Immature natural killer cell (primary cell): ENCODE measurements at regions not wholly inside any gene's neighbourhood (a gene's known extent, or its start where the extent isn't known, plus 50 kb on each side); places are given as distances from the start of the nearest gene placed in this dataset.

Experiments
- DNase-seq, 3 donors: peaks; one replicate each; pipeline ENCODE4 v3.0.0; 2022; ENCODE audit warnings: mixed read lengths in 1 of 3
- H3K27ac Mint-ChIP-seq, 6 donors: one replicate each; pipeline ENCODE4 v1.8.0; 2020; ENCODE audit warnings: mixed read lengths in 6 of 6, mild to moderate bottlenecking in 5 of 6, inconsistent platforms in 4 of 6, moderate library complexity in 3 of 6
- H3K27me3 Mint-ChIP-seq, 3 donors: one replicate each; pipeline ENCODE4 v1.8.0; 2020 to 2021; ENCODE audit warnings: low read depth in 3 of 3, mild to moderate bottlenecking in 3 of 3, mixed read lengths in 3 of 3, moderate library complexity in 3 of 3, inconsistent platforms in 1 of 3
- H3K36me3 Mint-ChIP-seq, 3 donors: one replicate each; pipeline ENCODE4 v1.8.0; 2020; ENCODE audit warnings: mixed read lengths in 3 of 3, inconsistent platforms in 2 of 3, mild to moderate bottlenecking in 2 of 3
- H3K4me1 Mint-ChIP-seq, 2 donors: one replicate each; pipeline ENCODE4 v1.8.0; 2020; ENCODE audit warnings: inconsistent platforms in 2 of 2, mild to moderate bottlenecking in 2 of 2, mixed read lengths in 2 of 2, moderate library complexity in 1 of 2
- H3K4me3 Mint-ChIP-seq, 5 donors: one replicate each; pipeline ENCODE4 v1.8.0; 2020; ENCODE audit warnings: mild to moderate bottlenecking in 5 of 5, mixed read lengths in 5 of 5, inconsistent platforms in 3 of 5, moderate library complexity in 3 of 5
- H3K9me3 Mint-ChIP-seq, 6 donors: one replicate each; pipeline ENCODE4 v1.8.0; 2020; ENCODE audit warnings: mild to moderate bottlenecking in 6 of 6, mixed read lengths in 6 of 6, inconsistent platforms in 4 of 6, moderate library complexity in 3 of 6

DNA sequence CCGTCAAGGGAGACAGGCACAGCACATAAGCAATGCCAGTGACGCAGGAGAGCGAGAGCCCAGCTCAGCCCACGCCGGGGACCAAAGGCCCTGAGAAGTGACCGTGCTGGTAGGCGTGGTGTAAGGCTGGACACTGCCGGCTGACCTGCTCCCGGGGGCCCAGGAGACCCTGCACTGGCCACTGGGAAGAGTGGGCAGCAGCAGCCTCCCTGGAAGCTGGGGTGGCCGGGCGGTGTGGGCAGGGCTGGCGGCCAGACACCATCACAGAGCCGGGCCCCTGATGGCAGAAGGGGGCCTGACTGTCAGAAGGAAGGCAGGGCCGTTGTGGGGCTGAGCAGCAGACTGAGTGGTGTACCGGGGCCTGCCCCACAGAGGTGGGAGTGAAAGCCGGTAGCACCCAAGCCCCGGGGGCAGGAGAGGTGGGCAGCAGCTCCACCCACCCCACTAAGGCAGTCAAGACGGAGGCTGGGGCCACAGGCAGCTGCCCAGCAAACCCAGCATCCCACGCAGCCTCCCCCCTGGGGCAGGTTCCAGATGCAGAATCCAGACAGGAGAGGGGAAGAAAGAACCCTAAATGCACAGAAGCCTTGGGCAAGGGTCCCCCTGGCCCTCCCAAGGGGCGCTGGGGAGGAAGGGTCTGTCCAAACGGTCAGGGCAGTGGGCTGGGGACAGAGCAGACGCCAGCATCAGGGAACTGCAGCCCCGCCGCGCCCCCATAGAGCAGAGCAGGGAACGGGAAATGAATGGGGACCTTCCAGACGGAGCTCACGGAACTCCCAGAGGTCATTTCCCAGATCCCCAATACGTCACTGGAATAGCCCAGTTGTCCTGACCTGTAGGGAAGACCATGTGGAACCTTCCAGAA is 205.2 kb downstream of the BRD1 start:
- peaks cover 0 to 4% (median 0%) of the 10 kb centered on the region in 3 donors for H3K36me3 Mint-ChIP-seq
- peaks cover 13 to 16% of the 10 kb centered on the region in 2 donors for H3K4me1 Mint-ChIP-seq
- no peaks in the 10 kb centered on the region for H3K9me3 Mint-ChIP-seq
- no peak for DNase-seq
- no peak overlapping the region for H3K4me3 Mint-ChIP-seq
- peaks cover 1 to 2% (median 2%) of the 10 kb centered on the region in 3 donors for H3K27me3 Mint-ChIP-seq
- H3K27ac Mint-ChIP-seq, result no peak overlapping the region

DNA sequence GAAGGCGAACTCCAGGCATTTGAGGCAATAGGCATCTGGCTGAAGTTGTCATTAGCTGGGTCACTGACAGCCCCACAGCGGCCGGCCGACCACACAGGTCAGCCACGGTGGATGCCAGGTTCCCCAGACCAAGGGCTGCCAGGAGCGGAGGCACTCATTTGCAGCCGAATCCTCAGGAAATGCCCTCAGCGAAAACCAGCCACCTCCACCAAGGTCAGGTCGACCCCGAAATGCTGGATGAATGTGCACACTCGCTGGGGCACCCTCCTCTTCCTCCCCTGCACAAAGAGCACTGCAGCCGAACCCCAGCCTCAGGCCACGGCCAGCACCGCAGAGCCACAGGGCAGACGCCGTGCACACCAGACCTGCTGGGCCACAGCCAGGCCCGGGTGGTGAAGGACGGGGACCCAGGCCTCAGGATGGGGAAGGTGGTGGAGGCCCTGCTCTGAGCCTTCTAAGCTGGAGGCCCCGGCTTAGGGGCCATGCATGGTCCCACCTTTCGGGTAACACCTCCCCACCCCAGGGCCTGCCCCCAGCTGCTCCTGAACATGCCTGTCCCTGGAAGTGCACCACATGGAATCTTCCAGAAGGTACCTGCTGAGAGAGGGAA is 206.0 kb downstream of the BRD1 start:
- H3K9me3 Mint-ChIP-seq, result no peaks in the 10 kb centered on the region
- H3K27me3 Mint-ChIP-seq, result peaks cover 1 to 3% (median 2%) of the 10 kb centered on the region in 3 donors
- H3K36me3 Mint-ChIP-seq, result peaks cover 0 to 4% (median 0%) of the 10 kb centered on the region in 3 donors
- no peak for DNase-seq
- H3K4me3 Mint-ChIP-seq, result no peak overlapping the region
- no peak overlapping the region for H3K27ac Mint-ChIP-seq
- H3K4me1 Mint-ChIP-seq, result peaks cover 13 to 16% of the 10 kb centered on the region in 2 donors

DNA sequence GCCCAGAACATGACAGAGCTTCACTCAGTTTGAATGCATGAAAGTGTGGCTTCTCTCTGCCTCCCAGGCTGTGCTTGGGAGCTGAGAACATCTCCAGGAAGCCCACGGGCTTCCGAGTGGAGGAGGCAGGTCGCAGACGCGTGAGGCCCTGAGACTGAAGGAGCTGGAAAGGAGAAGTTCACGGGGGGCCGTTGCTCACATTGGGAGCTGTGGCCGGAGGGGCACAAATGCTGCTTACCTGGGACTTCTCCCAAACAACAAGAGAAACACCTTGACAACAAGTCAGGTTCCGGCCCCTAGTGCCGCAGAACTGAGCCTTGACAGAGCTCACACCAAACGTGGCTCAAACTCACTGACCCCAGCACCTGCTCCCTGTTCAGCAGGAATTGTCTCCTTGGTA is 207.0 kb downstream of the BRD1 start:
- Mint-ChIP-seq H3K4me1 (peaks cover 13 to 16% of the 10 kb centered on the region in 2 donors), H3K27me3 (peaks cover 1 to 3% (median 2%) of the 10 kb centered on the region in 3 donors), H3K27ac (peak overlapping the region in 1 of 6 donors; percentile 28), H3K9me3 (no peaks in the 10 kb centered on the region), H3K4me3 (no peak overlapping the region), H3K36me3 (peaks cover 0 to 4% (median 0%) of the 10 kb centered on the region in 3 donors)
- DNase-seq, result no peak

DNA sequence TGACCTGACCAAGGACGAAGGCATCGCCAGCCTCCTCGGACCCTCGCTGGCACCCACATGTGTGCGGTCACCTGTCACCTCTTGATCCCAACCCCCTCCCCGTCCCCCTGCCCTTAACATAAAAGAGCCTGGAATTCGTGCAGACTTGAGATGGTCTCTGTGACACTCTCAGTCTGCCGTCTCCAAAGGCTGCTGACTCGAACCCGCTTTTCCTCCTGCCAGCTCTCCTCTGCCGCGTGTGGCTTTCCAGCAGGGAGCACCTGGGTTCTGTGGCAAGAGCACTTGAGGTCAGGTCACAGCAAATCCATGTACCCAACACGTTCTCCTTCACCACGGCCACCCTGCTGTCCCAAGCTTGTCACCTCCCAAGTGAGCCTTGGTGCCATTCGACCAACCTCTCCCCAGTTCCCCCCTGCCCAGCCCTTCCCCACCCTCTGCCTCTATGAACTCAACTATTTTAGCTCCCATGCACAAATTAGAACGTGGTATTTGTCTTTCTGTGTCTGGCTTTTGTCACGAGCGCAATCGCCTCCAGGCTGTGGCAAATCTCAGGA is 207.6 kb downstream of the BRD1 start:
- H3K4me3 Mint-ChIP-seq, result no peak overlapping the region

DNA sequence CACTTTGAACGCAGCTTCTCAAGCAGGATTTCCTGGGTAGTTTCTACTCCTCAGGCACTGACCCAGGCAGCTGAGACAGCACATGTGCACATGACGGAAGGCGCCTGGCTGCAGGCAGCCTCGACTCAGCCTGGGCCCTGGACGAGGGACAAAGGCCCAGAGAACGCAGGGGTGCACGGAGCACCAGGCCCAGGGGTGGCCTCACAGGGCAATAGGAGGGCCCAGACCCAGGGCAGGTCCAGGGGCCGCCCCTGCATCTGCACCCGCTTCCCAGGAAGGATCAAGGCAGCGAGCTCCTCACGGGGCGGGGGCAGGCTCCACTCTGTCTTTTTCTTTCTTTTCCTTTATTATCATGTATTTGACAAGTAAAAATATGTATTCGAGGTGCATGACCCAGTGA is 208.4 kb downstream of the BRD1 start:
- DNase-seq, result no peak
- Mint-ChIP-seq H3K4me1 (peaks cover 7% of the 10 kb centered on the region in 2 donors), H3K27ac (no peak overlapping the region), H3K9me3 (no peaks in the 10 kb centered on the region), H3K4me3 (no peak overlapping the region), H3K27me3 (peaks cover 2 to 3% (median 3%) of the 10 kb centered on the region in 3 donors), H3K36me3 (peaks cover 0 to 4% (median 4%) of the 10 kb centered on the region in 3 donors)

More for the DNA sequence above, 207.6 kb downstream of the BRD1 start:
- H3K9me3 Mint-ChIP-seq, result no peaks in the 10 kb centered on the region
- H3K27ac Mint-ChIP-seq, result peak overlapping the region in 1 of 6 donors; percentile 40
- H3K36me3 Mint-ChIP-seq, result no peaks in the 10 kb centered on the region
- DNase-seq, result no peak
- peaks cover 8 to 10% of the 10 kb centered on the region in 2 donors for H3K4me1 Mint-ChIP-seq
- H3K27me3 Mint-ChIP-seq, result peaks cover 1 to 3% (median 2%) of the 10 kb centered on the region in 3 donors

DNA sequence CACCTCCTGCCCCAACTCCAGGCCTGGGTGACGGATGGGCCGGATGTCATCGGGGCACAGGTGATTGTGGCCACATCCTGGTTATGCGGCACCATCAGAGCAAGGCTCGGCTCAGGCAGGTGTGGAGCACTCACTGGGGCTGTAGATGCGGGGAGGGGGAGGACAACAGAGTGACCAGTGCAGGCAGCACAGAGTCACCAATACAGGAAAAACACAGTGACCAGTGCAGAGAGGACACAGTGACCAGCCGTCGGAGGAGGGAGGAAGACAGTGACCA is 209.1 kb downstream of the BRD1 start:
- H3K4me3 Mint-ChIP-seq, result peak overlapping the region in 1 of 5 donors; percentile 5
- H3K27ac Mint-ChIP-seq, result no peak overlapping the region
- H3K9me3 Mint-ChIP-seq, result no peaks in the 10 kb centered on the region
- peaks cover 7 to 8% of the 10 kb centered on the region in 2 donors for H3K4me1 Mint-ChIP-seq
- peaks cover 0 to 4% (median 4%) of the 10 kb centered on the region in 3 donors for H3K36me3 Mint-ChIP-seq
- H3K27me3 Mint-ChIP-seq, result peaks cover 2 to 3% (median 3%) of the 10 kb centered on the region in 3 donors
- no peak for DNase-seq

DNA sequence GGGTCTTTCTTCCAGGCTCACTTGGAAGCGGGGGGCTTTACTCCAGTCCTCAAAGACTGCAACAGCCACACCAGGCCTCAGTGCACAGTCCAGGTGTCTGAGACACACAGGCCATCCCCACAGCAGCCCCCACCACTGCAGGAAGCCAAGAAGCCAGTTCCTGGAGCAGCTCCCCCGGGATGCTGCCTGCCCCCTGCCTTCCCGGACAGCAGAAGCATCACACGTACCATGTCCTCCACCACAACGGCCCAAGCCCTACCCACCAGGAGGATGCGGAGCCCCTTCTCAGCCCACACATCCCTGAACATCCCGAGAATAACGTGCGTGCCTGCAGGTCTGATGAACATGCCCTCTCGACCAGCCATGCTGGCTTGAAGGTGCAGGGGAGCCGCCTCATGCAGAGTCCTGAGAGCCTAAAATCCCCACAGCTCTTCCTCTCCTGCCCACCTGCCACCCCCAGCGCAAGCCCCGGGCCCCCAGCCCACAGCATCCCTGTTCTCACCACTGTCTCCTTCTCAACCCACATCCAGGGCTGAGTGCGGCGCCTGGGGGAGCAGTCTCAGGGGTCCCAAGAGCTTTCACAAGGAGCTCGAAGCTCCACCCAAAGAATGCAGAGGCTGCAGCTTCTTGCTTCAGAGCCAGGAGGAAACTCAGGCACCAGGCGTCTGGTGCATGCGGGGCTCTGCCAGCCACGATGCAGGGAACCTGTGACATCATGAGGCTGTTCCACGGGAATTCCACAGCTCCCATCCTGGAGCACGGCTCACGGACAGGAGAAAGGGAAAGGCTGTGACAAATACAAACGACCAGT is 209.6 kb downstream of the BRD1 start:
- peaks cover 0 to 9% (median 9%) of the 10 kb centered on the region in 3 donors for H3K36me3 Mint-ChIP-seq
- H3K27me3 Mint-ChIP-seq, result peaks cover 2 to 3% (median 3%) of the 10 kb centered on the region in 3 donors
- no peak overlapping the region for H3K27ac Mint-ChIP-seq
- no peak for DNase-seq
- H3K4me1 Mint-ChIP-seq, result peaks cover 7 to 8% of the 10 kb centered on the region in 2 donors
- no peaks in the 10 kb centered on the region for H3K9me3 Mint-ChIP-seq
- H3K4me3 Mint-ChIP-seq, result no peak overlapping the region

DNA sequence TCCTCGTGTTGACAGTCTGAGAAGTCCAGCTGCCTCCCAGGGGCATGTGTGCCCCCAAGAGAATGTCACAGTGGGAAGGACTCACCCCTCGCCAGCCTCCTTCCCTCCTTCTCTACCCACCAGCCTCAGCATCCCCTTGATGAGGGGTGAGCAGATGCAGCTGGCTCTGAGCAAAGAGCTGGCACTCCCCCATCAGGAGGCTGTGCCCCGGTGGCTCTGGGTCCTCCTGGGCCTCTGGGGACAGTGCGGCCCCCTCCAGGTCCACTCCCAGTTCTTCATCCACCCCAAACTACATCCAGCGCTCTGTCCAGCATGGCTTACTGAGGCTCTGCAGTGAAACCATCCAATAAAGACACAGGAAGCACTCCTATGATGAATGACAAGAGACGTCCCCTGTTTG is 210.4 kb downstream of the BRD1 start:
- DNase-seq, result no peak
- no peaks in the 10 kb centered on the region for H3K9me3 Mint-ChIP-seq
- peaks cover 0 to 17% (median 15%) of the 10 kb centered on the region in 3 donors for H3K36me3 Mint-ChIP-seq
- H3K27ac Mint-ChIP-seq, result no peak overlapping the region
- peaks cover 7 to 8% of the 10 kb centered on the region in 2 donors for H3K4me1 Mint-ChIP-seq
- no peak overlapping the region for H3K4me3 Mint-ChIP-seq
- peaks cover 1 to 3% (median 2%) of the 10 kb centered on the region in 3 donors for H3K27me3 Mint-ChIP-seq

DNA sequence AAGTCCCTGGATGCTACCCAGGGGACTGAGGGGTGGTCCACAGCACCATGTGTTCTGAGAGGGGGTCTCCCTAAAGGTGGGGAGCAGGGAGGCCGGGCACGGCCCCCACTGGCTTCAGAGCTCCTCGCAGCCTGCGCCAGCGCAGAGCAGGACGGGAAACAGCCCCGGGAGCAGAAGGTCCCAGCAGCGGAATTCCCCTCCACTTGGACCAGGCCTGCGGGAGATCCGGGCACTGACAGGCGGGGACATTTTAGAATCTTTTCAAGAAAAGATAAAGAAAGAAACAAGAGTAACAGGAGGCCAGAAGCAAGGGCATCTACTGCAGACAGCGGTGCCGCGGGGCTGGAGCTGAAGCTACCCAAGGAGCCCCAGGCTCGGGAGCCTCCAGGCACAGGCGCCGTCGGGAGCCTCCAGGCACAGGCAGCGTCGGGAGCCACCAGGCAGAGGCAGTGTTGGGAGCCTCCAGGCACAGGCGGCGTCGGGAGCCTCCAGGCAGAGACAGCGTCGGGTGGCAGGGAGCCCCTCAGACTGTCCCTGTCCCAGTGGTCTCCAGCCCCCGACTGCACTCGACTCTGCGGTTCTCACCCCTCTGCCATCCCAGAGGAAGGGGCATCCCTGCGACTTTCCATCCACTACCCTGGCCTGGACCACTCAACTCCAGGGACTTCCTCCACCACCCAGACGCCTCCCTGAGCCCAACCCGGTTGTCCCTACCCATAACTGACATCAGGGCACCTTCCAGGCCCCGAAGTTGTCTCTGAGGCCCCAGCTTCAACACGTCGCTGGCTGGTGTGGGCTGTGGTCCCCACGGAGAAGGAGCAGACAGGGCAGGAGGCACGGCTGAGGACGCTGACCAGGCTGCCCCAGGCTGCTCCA is 211.1 kb downstream of the BRD1 start:
- peaks cover 7 to 8% of the 10 kb centered on the region in 2 donors for H3K4me1 Mint-ChIP-seq
- peaks cover 0 to 18% (median 15%) of the 10 kb centered on the region in 3 donors for H3K36me3 Mint-ChIP-seq
- no peak overlapping the region for H3K4me3 Mint-ChIP-seq
- peaks cover 1 to 3% (median 2%) of the 10 kb centered on the region in 3 donors for H3K27me3 Mint-ChIP-seq
- no peak overlapping the region for H3K27ac Mint-ChIP-seq
- no peak for DNase-seq
- no peaks in the 10 kb centered on the region for H3K9me3 Mint-ChIP-seq

DNA sequence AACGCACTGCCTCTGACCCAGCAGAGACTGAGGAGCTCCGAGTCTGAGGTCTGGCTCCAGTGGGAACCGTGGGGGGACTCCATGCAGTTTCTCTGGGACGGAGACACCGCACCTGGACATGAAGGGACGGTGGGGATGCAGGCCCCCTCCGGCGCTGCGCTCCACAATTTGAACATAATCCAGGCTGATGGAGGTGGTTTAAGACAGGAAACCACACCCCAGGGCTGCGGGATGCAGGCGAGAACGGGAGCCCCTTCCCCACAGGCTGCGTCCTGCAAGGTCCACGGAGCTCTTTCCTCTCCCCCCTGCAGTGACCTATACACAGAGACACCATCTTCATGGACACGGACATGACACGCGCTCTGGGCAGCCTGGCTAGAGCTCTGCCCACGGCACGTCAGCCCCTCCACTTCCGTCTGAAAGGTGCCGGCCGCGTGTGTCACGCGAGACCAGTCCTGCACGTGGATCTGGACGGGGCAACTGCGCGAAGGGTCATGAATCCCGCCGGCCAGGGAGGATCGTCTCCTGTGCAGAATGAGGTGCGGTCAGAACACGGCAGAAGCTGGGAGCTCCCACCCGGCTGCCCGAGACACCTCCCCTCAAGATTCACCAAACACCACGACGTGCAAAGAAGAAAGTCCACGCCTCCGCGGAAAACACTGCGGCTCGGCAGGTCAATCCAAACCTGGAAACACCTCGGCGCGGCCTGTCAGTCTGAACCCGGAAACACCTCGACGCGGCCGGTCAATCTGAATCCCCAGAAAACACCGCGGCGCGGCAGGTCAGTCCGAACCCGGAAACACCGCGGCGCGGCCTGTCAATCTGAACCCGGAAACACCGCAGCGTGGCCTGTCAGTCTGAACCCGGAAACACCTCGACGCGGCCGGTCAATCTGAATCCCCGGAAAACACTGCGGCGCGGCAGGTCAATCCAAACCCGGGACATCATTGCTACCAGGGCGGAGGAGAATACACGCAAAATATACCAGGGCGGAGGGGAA is 212.4 kb downstream of the BRD1 start:
- Mint-ChIP-seq H3K4me1 (peaks cover 6 to 7% of the 10 kb centered on the region in 2 donors), H3K9me3 (no peaks in the 10 kb centered on the region), H3K4me3 (no peak overlapping the region), H3K36me3 (peaks cover 0 to 20% (median 15%) of the 10 kb centered on the region in 3 donors), H3K27me3 (peaks cover 1 to 3% (median 2%) of the 10 kb centered on the region in 3 donors), H3K27ac (no peak overlapping the region)
- no peak for DNase-seq

DNA sequence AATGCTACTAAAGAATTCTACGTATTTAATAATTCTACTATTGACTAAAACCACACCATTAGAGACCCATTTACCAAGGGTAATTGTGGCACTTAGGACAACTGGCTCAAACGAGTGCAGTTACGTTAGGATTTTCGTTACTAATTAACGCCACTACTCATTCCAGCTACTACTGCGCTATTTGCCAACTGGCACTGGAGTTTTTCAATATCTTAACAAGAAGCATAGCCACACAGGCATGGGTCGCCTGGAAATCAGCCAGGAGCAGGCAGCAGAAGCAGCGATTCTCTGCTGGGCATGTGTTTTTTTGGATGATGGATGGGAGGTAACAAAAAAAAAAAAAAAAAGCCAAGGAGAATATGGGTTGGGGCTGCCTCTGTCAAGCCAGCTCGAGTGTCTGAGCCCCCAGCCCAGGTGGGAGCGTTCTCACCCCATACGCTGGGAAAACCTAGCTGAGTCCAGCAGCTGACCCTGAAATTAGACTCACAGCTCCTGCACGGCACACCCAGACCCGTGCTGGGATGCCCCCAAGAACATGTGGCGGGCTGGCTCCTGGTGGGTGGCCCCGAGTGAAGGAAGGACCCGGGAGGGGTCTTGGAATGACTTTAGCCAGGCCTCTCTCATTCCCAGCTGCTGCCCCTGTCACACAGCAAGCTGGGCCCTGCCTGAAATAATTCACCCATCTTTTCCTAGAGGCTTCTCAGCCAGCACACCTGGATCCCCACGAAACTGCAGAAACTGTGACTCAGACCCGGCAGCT is 214.0 kb downstream of the BRD1 start:
- no peak for DNase-seq
- Mint-ChIP-seq H3K4me1 (peaks cover 2 to 4% of the 10 kb centered on the region in 2 donors), H3K9me3 (no peaks in the 10 kb centered on the region), H3K36me3 (peaks cover 0 to 20% (median 18%) of the 10 kb centered on the region in 3 donors), H3K27me3 (peaks cover under 1 to 1% (median 1%) of the 10 kb centered on the region in 3 donors), H3K4me3 (no peak overlapping the region), H3K27ac (no peak overlapping the region)
